Middle frontal gyrus (tissue), 1 donor: ENCODE measurements at regions not wholly inside any gene's neighbourhood (a gene's known extent, or its start where the extent isn't known, plus 50 kb on each side); places are given as distances from the start of the nearest gene placed in this dataset.
"Not testable (repeated sequence)": the region's sequence is repeated elsewhere in the genome, so short reads cannot be mapped to it uniquely, and the experiment has no call there.

ENCODE experiments used
- DNase-seq: peaks from one replicate; pipeline ENCODE4 v3.0.0-alpha.2; 2015; ENCODE audit warnings: low spot score; ENCODE audit errors: extremely low spot score

- no peak for DNase-seq
Observed at GRCh38 chr6:156199182-156199581, 578.0 kb upstream of the ARID1B start.

GRCh38 chr6:156197513-156197912, 579.7 kb upstream of the ARID1B start:
- no peak for DNase-seq

GRCh38 chr6:156194981-156195380, 582.2 kb upstream of the ARID1B start:
- DNase-seq, result no peak

GRCh38 chr6:156193381-156193780, 583.8 kb upstream of the ARID1B start:
- DNase-seq, result no peak

GRCh38 chr6:156191895-156192294, 585.3 kb upstream of the ARID1B start:
- DNase-seq, result no peak

GRCh38 chr6:156191390-156191789, 585.8 kb upstream of the ARID1B start:
- DNase-seq, result not testable (repeated sequence)

GRCh38 chr6:156190270-156190669, 586.9 kb upstream of the ARID1B start:
- no peak for DNase-seq

- DNase-seq, result no peak
Observed at GRCh38 chr6:156189714-156190113, 587.5 kb upstream of the ARID1B start.

GRCh38 chr6:156189195-156189594, 588.0 kb upstream of the ARID1B start:
- DNase-seq, result no peak

- no peak for DNase-seq
Observed at GRCh38 chr6:156185113-156185512, 592.1 kb upstream of the ARID1B start.

- no peak for DNase-seq
Observed at GRCh38 chr6:156183678-156184077, 593.5 kb upstream of the ARID1B start.

GRCh38 chr6:156182356-156182755, 594.8 kb upstream of the ARID1B start:
- no peak for DNase-seq

GRCh38 chr6:156181506-156181905, 595.7 kb upstream of the ARID1B start:
- DNase-seq, result no peak

- no peak for DNase-seq
Observed at GRCh38 chr6:156175971-156176421, 601.2 kb upstream of the ARID1B start.

- no peak for DNase-seq
Observed at GRCh38 chr6:156175433-156175832, 601.7 kb upstream of the ARID1B start.

- DNase-seq, result no peak
Observed at GRCh38 chr6:156174031-156174890, 602.9 kb upstream of the ARID1B start.

GRCh38 chr6:156169371-156169770, 607.8 kb upstream of the ARID1B start:
- no peak for DNase-seq

GRCh38 chr6:156167625-156168071, 609.5 kb upstream of the ARID1B start:
- DNase-seq, result no peak

- DNase-seq, result no peak
Observed at GRCh38 chr6:156167016-156167624, 610.1 kb upstream of the ARID1B start.

- no peak for DNase-seq
Observed at GRCh38 chr6:156166093-156166492, 611.1 kb upstream of the ARID1B start.

- no peak for DNase-seq
Observed at GRCh38 chr6:156164701-156165452, 612.3 kb upstream of the ARID1B start.

- DNase-seq, result no peak
Observed at GRCh38 chr6:156163311-156163710, 613.9 kb upstream of the ARID1B start.
